ENCODE measurements at regions not wholly inside any gene's neighbourhood (a gene's known extent, or its start where the extent isn't known, plus 50 kb on each side); places are given as distances from the start of the nearest gene placed in this dataset.

GRCh38 chr9:75692309-75692708, 198.2 kb upstream of the PCSK5 start:
- DNase-seq, result no peak

DNA sequence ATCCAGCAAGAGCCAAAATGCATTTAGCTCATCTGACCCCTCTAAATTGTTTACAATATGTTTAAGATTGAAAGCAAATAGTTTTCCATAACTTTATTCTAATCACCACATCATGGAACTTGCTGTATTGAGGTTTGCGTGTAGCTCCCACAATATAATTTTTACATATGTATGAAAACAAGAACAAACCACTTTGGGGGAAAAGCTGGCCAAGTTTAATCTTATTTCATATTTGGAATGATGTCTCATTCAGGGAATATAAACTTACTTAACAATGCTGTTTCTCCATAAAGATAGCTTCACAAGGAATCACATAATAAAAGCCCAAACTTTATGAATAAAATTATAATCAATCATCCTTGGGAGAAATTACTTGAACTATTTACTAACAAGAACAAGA, 194.6 kb upstream of the PCSK5 start:
- DNase-seq, result no peak

DNA sequence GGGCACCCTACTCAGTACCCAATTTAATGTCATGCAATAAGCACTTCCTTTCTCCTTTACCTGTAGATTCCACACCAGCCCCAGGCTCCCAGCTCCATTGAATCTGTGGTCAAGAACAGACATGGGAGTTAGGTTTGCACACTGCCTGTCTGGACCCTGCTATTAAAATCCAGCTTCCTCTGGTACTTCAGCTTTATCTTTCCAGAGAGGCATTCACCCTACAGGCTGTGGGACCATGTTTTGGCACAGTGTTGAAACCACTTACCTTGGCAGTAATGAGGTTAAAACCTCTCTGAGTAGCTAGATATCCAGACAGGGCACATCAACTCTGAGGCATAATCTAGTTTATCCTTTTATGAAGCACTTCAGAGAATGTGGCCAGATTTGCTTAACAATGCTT, 191.5 kb upstream of the PCSK5 start:
- DNase-seq, result no peak

DNA sequence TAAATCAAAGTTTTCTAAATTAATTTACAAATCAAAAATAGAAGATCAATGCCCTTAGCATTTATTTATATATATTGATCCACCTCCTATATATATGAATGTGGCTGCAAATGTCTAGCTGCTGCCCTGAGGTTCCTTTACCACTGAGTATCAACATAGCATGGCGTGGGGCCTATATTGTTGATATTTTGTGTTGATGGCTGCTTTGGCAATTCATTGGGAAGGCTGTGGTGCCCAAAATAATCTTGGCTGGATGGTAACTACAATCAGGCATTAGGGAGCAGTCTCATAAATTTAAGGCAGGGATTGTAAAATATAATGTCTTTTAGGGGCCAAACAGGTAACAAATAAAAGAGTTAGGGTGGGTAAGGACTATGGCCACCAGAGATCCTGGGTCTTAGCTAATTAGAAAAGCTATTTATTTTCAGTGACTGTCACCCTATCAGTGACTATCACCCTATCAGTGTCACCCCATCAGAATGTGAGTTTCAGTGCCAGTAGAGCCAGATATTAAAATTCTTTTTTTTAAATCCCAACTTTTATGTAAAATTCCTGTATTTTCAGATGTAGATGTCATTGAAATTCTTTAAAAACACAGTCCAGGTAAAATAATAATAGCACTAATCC, 190.7 kb upstream of the PCSK5 start:
- no peak for DNase-seq

GRCh38 chr9:75700252-75700640, 190.2 kb upstream of the PCSK5 start:
- DNase-seq, result no peak

GRCh38 chr9:75707191-75707590, 183.3 kb upstream of the PCSK5 start:
- DNase-seq, result no peak

- DNase-seq, result no peak
Observed at GRCh38 chr9:75709698-75710097, 180.8 kb upstream of the PCSK5 start.

GRCh38 chr9:75712700-75713099, 177.8 kb upstream of the PCSK5 start:
- no peak for DNase-seq

DNA sequence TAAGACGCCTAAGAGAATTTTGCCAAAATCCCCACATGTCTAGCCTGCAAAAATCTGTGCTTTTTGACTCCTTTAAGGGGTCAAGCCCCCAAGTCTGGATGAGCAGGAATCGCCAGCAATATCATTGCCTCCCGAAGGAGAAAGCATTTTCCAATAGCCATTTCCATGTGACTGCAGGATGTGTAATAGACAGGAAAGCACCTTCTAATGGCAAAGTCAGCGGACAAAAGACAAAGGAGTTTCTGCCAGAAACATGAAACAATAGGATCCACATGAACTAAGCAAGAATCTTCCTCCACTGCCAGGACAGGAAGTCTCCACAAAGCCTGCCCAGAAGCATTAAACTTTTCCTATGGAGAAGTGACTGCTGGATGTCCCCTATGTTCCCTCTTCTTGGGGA, 177.1 kb upstream of the PCSK5 start:
- no peak for DNase-seq

- DNase-seq, result no peak
Observed at GRCh38 chr9:75715360-75715759, 175.1 kb upstream of the PCSK5 start.

- DNase-seq, result no peak
Observed at GRCh38 chr9:75718677-75719076, 171.8 kb upstream of the PCSK5 start.

DNA sequence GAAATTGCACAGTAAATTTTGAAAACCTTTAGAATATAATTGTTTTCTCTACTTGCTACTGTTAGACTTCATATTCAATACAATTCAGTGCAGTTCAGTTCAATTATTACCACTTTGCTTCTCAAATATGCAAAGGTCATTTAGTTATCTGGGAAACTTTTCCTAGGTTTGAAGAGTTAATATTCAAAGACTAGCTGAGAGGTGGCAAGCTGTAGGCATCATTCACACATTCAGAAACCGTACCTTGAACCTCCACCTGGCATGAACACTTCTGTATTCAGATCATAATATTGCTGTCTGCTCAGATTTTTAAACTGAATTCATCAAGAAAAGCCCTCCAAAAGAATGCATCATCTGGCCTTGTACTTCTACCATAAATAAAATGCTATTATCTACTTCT, 162.1 kb upstream of the PCSK5 start:
- no peak for DNase-seq

GRCh38 chr9:75734802-75735201, 155.7 kb upstream of the PCSK5 start:
- DNase-seq, result no peak

DNA sequence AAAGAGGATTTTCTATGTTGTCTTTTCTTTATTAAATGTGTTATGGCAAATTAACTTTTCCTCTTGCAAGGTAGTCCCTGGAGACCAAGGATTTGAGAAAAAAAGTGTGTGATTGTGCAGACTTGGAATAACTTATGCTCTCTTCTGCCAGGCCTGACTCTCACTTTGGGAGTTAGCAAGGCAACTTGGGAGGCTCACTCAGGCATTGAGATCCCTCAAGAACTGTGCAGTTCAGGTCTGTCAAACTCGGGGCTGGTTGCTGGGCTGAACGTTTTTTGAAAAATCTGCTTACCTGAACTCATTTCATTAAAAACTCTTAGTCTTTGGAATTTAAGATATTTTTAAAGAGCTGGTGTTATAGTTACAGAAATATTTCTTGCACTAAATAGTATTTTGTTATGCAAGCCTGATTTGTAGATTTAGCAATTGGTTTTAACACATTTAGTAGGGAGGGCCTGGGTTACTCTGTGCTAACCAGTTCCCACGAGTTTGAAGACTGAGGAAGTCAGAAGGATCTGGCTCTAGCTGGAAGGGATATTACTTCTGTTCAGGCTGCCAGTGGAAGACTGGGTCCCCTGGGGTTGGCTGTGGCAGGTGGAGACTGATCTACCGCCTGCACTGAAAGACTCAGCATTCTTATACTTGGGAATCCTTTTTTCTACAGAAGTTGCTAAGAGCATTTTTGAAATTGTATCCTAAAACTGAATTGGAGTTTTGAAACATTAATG, 150.4 kb upstream of the PCSK5 start:
- no peak for DNase-seq

DNA sequence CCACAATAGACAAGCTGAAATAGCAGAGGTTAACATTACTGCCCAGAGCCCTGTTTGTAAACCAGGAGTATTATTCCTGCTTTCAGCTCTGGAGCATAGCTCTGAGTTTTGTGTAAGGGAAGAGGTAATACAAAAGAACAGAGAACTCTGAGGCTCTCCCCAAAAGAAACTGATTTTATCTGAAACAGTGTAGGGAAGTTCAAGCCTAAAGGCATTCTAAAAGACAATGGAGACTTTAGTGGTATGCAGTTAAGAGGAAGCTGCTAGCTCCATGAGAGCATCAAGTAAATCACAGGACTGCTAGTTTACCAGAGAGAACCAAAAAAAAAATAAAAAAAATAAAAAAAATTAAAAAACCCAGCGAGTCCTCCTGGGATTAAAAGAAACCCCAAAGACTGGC, 146.6 kb upstream of the PCSK5 start:
- DNase-seq, result no peak

GRCh38 chr9:75754080-75754479, 136.4 kb upstream of the PCSK5 start:
- no peak for DNase-seq

- DNase-seq, result no peak
Observed at GRCh38 chr9:75775166-75775565, 115.3 kb upstream of the PCSK5 start.

DNA sequence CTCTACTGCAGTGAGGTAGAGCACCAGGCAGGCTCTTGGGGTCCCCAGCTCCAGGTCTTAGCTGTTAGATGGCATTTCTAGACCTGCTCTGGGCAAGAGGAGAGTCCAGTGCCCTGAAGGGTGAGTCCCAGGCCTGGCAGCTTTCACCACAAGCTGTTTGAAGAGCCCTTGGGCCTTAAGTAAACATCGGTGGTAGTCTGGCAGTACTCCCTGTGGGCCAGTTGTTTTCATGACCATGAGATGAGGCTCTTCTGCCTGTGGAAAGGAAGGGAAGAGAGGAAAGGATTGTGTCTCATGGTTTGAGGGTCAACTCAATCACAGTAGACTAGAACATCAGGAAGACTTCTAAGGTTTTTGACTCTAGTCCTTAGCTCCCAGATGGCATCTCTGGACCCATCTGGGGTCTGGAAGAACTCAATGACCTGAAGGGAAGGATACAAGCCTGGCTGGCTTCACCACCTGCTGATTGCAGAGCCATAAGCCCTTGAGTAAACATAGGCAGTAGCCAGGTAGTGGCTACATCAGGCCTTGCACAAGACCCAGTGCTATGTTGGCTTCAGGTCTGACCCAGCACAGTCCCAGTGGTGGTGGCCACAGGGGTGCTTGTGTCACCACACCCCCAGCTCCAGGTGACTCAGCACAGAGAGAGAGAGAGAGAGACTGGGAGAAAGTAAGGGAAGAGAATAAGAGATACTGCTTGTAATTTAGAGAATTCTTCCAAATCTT, 114.3 kb upstream of the PCSK5 start:
- no peak for DNase-seq

- DNase-seq, result no peak
Observed at GRCh38 chr9:75780185-75780584, 110.3 kb upstream of the PCSK5 start.

DNA sequence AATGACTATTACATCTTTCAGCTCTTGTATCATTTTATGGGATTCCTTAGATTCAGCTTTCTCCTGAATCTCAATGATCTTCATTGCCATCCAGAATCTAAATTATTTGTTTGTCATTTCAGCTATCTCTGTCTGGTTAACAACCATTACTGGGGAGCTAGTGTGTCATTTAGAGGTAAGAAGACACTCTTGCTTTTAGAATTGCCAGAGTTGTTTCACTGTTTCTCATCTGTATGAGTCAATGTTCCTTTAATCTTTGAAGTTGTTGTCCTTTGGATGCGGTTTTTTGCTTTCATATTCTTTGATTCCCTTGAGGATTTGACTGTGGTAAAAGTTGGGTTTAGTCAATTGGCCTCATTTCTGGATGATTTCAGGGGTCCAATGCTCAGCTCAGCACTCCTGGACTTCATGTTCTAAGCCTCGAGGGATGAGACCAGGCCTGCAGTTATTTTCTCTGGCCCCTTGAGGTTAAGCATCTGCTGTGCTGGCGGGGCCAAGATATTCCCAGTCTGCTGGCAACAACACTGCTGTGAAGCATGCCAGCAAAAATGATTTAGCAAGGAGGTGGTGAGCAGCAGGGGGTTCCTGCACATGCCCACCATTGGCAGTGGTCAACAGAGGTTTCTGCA, 102.4 kb upstream of the PCSK5 start:
- DNase-seq, result no peak

- DNase-seq, result no peak
Observed at GRCh38 chr9:75797085-75797580, 93.3 kb upstream of the PCSK5 start.

GRCh38 chr9:75798505-75798904, 92.0 kb upstream of the PCSK5 start:
- no peak for DNase-seq

- no peak for DNase-seq
Observed at GRCh38 chr9:75803130-75803529, 87.3 kb upstream of the PCSK5 start.

DNA sequence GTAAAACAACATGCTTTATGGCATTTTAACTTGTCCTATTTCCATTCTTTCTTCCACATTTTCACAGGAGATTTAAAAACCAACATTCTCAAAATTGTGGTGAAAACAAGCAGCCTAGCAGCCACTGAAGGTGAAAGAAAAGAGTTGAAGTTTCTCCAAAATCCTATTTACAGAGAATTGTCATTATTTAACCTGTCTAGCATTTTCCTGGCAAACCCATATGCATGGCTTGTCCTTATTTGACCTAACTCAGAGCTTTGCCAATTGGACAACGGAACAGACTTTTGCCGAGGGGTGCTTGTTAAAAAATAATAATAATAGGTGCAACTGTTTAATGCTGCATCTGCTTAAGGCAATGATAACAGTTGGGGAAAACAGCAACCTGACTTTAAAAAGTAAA, 80.4 kb upstream of the PCSK5 start:
- no peak for DNase-seq
